Ishikawa (cell line): ENCODE measurements at regions not wholly inside any gene's neighbourhood (a gene's known extent, or its start where the extent isn't known, plus 50 kb on each side); places are given as distances from the start of the nearest gene placed in this dataset.

Source experiments
- CEBPB ChIP-seq: IDR thresholded peaks from 2 replicates; pipeline ENCODE4 v1.6.1; 2012
- CREB1 ChIP-seq: IDR thresholded peaks from 2 replicates; pipeline ENCODE4 v1.6.1; 2012; ENCODE audit warnings: low read depth
- EGR1 ChIP-seq: IDR thresholded peaks from 2 replicates; pipeline ENCODE4 v1.6.1; 2012
- EP300 ChIP-seq: IDR thresholded peaks from 2 replicates; pipeline ENCODE4 v1.6.1; 2012; ENCODE audit warnings: borderline replicate concordance
- FOXM1 ChIP-seq: IDR thresholded peaks from 2 replicates; pipeline ENCODE4 v1.6.1; 2012; ENCODE audit warnings: low read depth, borderline replicate concordance
- NFIC ChIP-seq: IDR thresholded peaks from 2 replicates; pipeline ENCODE4 v1.6.1; 2012
- RAD21 ChIP-seq: IDR thresholded peaks from 2 replicates; pipeline ENCODE4 v1.6.1; 2012; ENCODE audit warnings: low read depth
- TAF1 ChIP-seq: IDR thresholded peaks from 2 replicates; pipeline ENCODE4 v1.6.1; 2012; ENCODE audit warnings: low read depth, mild to moderate bottlenecking
- TCF12 ChIP-seq: IDR thresholded peaks from 2 replicates; pipeline ENCODE4 v1.6.1; 2012; ENCODE audit warnings: low read depth
- TEAD4 ChIP-seq: IDR thresholded peaks from 2 replicates; pipeline ENCODE4 v1.6.1; 2012
- YY1 ChIP-seq: IDR thresholded peaks from 2 replicates; pipeline ENCODE4 v1.6.1; 2012; ENCODE audit warnings: low read depth
- ZBTB7A ChIP-seq: IDR thresholded peaks from 2 replicates; pipeline ENCODE4 v1.6.1; 2012; ENCODE audit warnings: low read depth
- TF ChIP-seq, protein P1 (sequence below): IDR thresholded peaks from 2 replicates; pipeline ENCODE4 v1.6.1; 2012
- TF ChIP-seq, protein P2 (sequence below): IDR thresholded peaks from 2 replicates; pipeline ENCODE4 v1.6.1; 2012; ENCODE audit warnings: low read depth, mild to moderate bottlenecking
- TF ChIP-seq, protein P3 (sequence below): IDR thresholded peaks from 2 replicates; pipeline ENCODE4 v1.6.1; 2012

DNA sequence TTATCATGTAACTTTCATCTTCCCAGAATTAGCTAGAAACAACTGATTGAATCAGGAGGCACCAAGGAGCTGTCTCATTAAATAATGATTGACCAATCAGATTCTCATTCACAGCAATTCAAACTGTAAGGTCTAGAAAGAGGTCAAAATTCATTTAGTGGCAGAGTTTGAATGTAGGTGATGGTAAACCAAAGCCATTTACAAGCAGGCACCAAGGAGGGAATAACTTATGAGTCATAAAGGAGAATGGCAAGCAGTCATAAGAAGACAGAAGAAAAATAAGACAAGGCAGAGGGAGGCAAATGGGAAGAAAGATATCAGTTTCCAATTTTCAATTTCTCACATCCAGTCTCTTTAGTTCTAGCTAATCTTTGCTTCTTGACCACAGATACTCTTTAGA, 52.9 kb upstream of the DEFB112 start:
- TF ChIP-seq, protein P1, sequence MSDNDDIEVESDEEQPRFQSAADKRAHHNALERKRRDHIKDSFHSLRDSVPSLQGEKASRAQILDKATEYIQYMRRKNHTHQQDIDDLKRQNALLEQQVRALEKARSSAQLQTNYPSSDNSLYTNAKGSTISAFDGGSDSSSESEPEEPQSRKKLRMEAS: no peak
- TF ChIP-seq, protein P2, sequence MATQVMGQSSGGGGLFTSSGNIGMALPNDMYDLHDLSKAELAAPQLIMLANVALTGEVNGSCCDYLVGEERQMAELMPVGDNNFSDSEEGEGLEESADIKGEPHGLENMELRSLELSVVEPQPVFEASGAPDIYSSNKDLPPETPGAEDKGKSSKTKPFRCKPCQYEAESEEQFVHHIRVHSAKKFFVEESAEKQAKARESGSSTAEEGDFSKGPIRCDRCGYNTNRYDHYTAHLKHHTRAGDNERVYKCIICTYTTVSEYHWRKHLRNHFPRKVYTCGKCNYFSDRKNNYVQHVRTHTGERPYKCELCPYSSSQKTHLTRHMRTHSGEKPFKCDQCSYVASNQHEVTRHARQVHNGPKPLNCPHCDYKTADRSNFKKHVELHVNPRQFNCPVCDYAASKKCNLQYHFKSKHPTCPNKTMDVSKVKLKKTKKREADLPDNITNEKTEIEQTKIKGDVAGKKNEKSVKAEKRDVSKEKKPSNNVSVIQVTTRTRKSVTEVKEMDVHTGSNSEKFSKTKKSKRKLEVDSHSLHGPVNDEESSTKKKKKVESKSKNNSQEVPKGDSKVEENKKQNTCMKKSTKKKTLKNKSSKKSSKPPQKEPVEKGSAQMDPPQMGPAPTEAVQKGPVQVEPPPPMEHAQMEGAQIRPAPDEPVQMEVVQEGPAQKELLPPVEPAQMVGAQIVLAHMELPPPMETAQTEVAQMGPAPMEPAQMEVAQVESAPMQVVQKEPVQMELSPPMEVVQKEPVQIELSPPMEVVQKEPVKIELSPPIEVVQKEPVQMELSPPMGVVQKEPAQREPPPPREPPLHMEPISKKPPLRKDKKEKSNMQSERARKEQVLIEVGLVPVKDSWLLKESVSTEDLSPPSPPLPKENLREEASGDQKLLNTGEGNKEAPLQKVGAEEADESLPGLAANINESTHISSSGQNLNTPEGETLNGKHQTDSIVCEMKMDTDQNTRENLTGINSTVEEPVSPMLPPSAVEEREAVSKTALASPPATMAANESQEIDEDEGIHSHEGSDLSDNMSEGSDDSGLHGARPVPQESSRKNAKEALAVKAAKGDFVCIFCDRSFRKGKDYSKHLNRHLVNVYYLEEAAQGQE: no peak
- TF ChIP-seq EP300 (no peak), ZBTB7A (no peak), EGR1 (no peak), CEBPB (no peak), TEAD4 (no peak), NFIC (no peak), FOXM1 (no peak), CREB1 (no peak), RAD21 (no peak), TCF12 (no peak)

DNA sequence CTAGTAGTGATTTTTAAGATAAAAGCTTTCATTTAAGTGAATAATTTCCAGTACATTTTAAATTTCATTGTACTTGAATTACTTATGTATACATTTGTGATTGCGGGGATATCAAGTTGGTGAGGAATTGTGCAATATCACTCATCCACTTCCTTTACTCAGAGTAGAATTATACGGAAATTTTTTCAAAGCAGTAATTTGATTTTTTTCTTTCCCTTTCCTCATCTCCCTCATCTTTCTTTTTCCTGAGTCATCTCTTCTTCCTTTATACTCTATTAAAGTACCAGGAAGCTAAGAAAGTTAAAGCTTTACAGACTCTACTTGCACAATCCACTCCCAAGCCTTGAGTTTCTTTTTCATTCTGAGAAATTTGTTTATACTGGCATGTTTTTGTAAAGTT, 60.9 kb upstream of the DEFB112 start:
- no peak for TF ChIP-seq CEBPB
- TF ChIP-seq RAD21: no peak
- no peak for TF ChIP-seq TCF12
- TF ChIP-seq, protein P2: no peak
- TF ChIP-seq ZBTB7A: no peak
- TF ChIP-seq TEAD4: no peak
- TF ChIP-seq, protein P3, sequence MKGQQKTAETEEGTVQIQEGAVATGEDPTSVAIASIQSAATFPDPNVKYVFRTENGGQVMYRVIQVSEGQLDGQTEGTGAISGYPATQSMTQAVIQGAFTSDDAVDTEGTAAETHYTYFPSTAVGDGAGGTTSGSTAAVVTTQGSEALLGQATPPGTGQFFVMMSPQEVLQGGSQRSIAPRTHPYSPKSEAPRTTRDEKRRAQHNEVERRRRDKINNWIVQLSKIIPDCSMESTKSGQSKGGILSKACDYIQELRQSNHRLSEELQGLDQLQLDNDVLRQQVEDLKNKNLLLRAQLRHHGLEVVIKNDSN: no peak
- no peak for TF ChIP-seq TAF1

DNA sequence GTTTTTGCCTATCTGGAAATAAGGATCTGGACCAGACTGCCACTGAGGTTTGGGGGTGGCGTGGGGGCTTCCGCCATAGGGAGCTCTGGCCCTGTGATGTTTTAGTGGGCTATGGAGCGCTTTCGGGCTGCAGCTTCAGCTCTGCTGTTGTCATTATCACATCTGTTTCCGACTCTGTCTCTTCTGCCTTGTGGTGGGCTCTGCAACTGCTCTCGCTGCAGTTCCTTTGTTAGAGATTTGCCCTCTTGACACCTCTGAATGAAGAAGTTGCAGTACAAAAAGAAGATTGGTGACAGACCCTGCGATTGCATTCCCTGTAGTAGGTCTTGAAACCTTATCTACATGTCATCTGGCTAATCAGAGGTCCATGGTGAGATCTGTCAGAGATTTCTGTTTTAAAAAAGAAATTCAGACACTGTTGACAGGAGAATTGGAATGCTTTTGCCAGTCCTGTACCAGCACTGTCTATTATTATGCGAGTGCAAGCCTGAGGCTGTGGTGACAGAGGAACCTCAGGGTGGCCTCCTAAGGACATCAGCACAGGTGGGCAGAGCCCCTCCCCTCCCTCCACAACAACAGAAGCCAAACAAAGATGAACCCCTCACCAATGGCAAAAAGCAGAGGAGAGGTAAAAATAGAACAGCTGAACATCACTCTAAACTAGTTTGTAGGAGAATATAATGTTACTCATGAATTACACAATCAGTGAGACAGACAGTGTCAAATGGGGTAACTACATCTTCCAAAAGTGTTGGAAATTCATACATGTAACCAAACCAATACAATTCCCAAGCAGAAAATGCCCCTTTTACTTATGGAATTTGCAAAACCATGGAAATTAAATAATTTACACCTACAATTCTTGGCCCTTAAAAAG, 63.5 kb upstream of the DEFB112 start:
- no peak for TF ChIP-seq TAF1

DNA sequence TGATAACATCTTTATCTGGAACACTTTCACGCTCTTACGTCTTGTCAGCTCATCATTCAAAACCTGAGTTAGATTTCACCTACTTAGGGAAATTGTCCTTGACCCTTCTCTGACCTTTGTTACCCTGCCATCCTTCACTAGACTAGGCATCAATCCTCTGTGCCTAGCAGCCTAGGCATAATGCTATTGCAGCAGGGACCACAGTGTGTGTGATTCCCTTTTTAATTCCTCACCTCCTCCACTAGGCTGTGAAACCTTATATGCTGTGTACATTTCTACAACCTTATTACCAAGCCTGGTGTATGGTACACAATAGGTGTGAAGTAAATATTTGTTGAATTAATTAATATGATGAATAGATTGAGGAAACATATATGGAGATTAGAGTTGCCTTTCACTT, 66.7 kb upstream of the DEFB112 start:
- TF ChIP-seq FOXM1: no peak
- TF ChIP-seq EP300: no peak
- TF ChIP-seq, protein P3: no peak

DNA sequence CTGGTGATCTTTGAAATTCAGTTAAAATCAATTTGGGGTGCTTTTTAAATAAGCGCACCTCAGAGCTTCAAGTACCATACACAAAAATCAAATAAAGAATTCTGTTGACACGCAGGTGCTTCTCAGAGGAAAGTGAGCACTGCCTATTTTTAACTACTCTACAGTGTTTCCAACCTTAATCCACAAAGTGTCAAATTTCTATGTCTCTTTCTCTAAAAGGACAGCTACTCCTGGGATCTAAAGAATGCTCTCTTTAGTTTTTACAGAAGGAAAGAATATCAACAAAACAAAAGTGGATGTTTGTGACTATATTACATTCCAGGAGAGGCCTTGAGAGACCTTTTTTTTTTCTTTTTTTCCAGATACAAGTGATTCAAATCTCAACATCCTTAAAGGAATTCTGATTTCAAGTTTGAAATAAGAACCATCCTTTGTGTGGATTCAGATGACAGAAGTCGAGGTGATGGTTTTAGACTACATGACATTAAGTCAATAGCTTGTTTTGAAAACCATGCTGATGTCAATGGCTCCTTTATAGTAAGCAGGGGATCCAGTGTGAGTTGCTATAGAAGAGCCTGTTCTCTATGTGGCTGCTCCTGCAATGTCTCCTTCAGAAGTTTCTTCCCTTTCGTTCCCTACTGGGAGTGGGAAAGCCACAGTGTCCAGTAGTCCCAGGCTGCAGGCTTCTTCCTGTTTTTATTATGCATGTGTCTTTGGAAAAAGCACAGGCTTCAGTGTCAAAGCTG, 67.2 kb upstream of the DEFB112 start:
- no peak for TF ChIP-seq FOXM1
- no peak for TF ChIP-seq RAD21
- no peak for TF ChIP-seq YY1
- TF ChIP-seq CREB1: no peak
- TF ChIP-seq, protein P1: no peak
- no peak for TF ChIP-seq TCF12
- TF ChIP-seq CEBPB: no peak
- TF ChIP-seq, protein P3: no peak
- no peak for TF ChIP-seq NFIC
- TF ChIP-seq TAF1: no peak
- TF ChIP-seq EP300: no peak
- TF ChIP-seq ZBTB7A: no peak
- TF ChIP-seq EGR1: no peak
- TF ChIP-seq, protein P2: no peak
- TF ChIP-seq TEAD4: no peak
